ENCODE measurements at regions not wholly inside any gene's neighbourhood (a gene's known extent, or its start where the extent isn't known, plus 50 kb on each side); places are given as distances from the start of the nearest gene placed in this dataset.

GRCh38 chr18:24801001-24801400 lies 340.6 kb downstream of the HRH4 start:
- no peak overlapping the region for H3K4me3 ChIP-seq (ENCODE audit: low read length)
- no peak overlapping the region for H3K27ac ChIP-seq (ENCODE audit: low read length)
- no CpG with 5 or more reads among the region's 1 CpG for WGBS (ENCODE audit: insufficient coverage, low lambda C conversion rate)

DNA sequence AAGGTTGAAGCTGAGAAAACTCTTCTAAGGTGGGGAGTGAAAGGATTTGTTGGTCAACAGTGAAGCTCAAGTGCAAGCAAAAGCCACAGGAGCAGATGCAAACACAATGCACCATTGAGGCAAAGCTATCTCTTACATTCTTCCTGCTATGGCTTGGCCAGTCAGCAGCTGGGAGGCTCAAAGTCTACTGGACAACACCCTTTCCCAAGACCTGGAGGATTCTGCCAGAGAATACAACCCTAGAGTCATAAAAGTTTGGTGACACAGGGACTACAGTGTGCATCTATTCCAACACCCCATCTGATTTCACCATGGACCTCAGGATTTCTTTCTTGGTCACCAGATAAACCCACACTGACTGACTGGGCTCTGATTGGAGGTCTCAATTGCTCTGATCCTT lies 342.0 kb downstream of the HRH4 start:
- Histone ChIP-seq H3K4me3 (ENCODE audit: low read length) (no peak overlapping the region), H3K27ac (ENCODE audit: low read length) (peak overlapping the region; percentile 57), H3K27me3 (ENCODE audit: control insufficient read depth, insufficient read depth, low read length) (no peaks in the 10 kb centered on the region), H3K36me3 (ENCODE audit: control insufficient read depth, insufficient read depth, low read length) (no peaks in the 10 kb centered on the region), H3K4me1 (ENCODE audit: control insufficient read depth, insufficient read depth, low read length) (peaks cover 4% of the 10 kb centered on the region), H3K9me3 (ENCODE audit: control insufficient read depth, low read depth, low read length) (no peaks in the 10 kb centered on the region)
- peak; percentile 73 for DNase-seq

More at GRCh38 chr18:24801001-24801400, 340.6 kb downstream of the HRH4 start:
- H3K36me3 ChIP-seq (ENCODE audit: control insufficient read depth, insufficient read depth, low read length) = no peaks in the 10 kb centered on the region
- H3K9me3 ChIP-seq (ENCODE audit: control insufficient read depth, low read depth, low read length) = no peaks in the 10 kb centered on the region
- no peak for DNase-seq
- H3K4me1 ChIP-seq (ENCODE audit: control insufficient read depth, insufficient read depth, low read length) = peaks cover 4% of the 10 kb centered on the region
- H3K27me3 ChIP-seq (ENCODE audit: control insufficient read depth, insufficient read depth, low read length) = no peaks in the 10 kb centered on the region

DNA sequence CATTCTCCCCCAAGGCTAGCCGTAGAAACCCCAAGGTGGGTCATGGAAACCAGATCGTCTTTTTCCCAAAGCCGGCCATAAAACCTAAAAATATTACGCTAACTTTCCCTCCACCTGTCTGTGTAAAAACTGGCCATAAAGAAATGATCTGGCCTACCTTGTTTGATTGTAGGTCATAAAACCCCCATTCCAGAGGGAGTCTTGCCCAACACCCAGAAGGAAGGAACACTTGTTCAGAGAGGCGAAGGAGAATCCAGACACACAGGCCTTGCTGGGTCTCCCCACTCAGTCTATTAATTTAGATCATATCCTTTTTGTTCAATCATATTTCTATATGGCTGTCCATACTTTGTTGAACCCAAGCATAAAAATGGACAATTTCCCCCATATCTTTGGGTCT lies 344.7 kb downstream of the HRH4 start:
- Histone ChIP-seq H3K27me3 (ENCODE audit: control insufficient read depth, insufficient read depth, low read length) (no peaks in the 10 kb centered on the region), H3K36me3 (ENCODE audit: control insufficient read depth, insufficient read depth, low read length) (no peaks in the 10 kb centered on the region), H3K9me3 (ENCODE audit: control insufficient read depth, low read depth, low read length) (no peaks in the 10 kb centered on the region), H3K4me3 (ENCODE audit: low read length) (no peak overlapping the region), H3K4me1 (ENCODE audit: control insufficient read depth, insufficient read depth, low read length) (peaks cover 9% of the 10 kb centered on the region), H3K27ac (ENCODE audit: low read length) (no peak overlapping the region)
- no peak for DNase-seq
- WGBS (ENCODE audit: insufficient coverage, low lambda C conversion rate) = no CpG with 5 or more reads among the region's 5 CpGs

GRCh38 chr18:24809173-24809950 lies 348.9 kb downstream of the HRH4 start:
- 40% methylated on average over 1 of the region's 7 CpGs for WGBS (ENCODE audit: insufficient coverage, low lambda C conversion rate)
- H3K36me3 ChIP-seq (ENCODE audit: control insufficient read depth, insufficient read depth, low read length) = no peaks in the 10 kb centered on the region
- H3K27me3 ChIP-seq (ENCODE audit: control insufficient read depth, insufficient read depth, low read length) = no peaks in the 10 kb centered on the region
- H3K4me1 ChIP-seq (ENCODE audit: control insufficient read depth, insufficient read depth, low read length) = peaks cover 15% of the 10 kb centered on the region
- peak; percentile 50 to 77 for DNase-seq
- no peak overlapping the region for H3K4me3 ChIP-seq (ENCODE audit: low read length)
- H3K27ac ChIP-seq (ENCODE audit: low read length) = peak overlapping the region; percentile 61
- H3K9me3 ChIP-seq (ENCODE audit: control insufficient read depth, low read depth, low read length) = no peaks in the 10 kb centered on the region

- Histone ChIP-seq H3K9me3 (ENCODE audit: control insufficient read depth, low read depth, low read length) (no peaks in the 10 kb centered on the region), H3K36me3 (ENCODE audit: control insufficient read depth, insufficient read depth, low read length) (no peaks in the 10 kb centered on the region), H3K4me1 (ENCODE audit: control insufficient read depth, insufficient read depth, low read length) (peaks cover 15% of the 10 kb centered on the region), H3K4me3 (ENCODE audit: low read length) (no peak overlapping the region), H3K27me3 (ENCODE audit: control insufficient read depth, insufficient read depth, low read length) (no peaks in the 10 kb centered on the region), H3K27ac (ENCODE audit: low read length) (peak overlapping the region; percentile 61)
- WGBS (ENCODE audit: insufficient coverage, low lambda C conversion rate) = 50% methylated on average over 4 of the region's 9 CpGs
- DNase-seq = no peak
Observed at GRCh38 chr18:24810561-24811305, 350.3 kb downstream of the HRH4 start.

DNA sequence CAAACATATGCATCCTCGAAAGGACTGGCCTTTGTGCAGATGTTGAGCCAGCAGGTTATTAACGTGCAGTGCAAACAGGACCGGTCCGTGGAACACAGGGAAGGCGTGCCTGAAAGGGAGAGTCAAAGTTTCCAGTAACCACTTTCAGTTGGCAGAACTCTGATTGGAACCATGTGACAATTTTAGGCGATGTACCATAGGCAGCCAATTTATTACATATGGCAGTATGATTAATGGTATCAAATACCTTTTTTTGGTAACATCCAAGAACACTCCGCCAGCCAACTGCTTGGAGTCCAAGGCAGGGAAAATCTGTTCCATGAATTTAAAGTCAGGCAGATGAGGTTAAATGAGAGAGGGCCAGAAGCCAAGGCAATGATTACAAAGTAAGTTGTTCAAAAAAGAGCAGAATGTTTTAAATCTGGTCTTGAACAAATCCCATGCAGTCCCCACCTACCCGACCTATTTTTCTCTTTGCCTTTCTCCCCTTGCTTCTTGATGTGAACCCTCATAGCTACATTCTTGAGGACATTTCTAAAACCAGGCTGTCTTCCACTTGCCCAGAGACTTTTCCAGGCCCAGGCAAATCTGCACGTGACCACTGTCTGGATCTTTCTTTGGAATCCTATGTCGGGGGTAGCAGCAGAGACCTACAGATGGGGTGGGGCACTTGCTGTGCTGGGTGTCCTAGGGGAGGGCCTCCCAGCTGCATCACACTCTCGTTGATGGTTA lies 351.7 kb downstream of the HRH4 start:
- DNase-seq = no peak
- Histone ChIP-seq H3K27me3 (ENCODE audit: control insufficient read depth, insufficient read depth, low read length) (no peaks in the 10 kb centered on the region), H3K4me1 (ENCODE audit: control insufficient read depth, insufficient read depth, low read length) (peaks cover 15% of the 10 kb centered on the region), H3K36me3 (ENCODE audit: control insufficient read depth, insufficient read depth, low read length) (no peaks in the 10 kb centered on the region), H3K27ac (ENCODE audit: low read length) (no peak overlapping the region), H3K4me3 (ENCODE audit: low read length) (no peak overlapping the region), H3K9me3 (ENCODE audit: control insufficient read depth, low read depth, low read length) (no peaks in the 10 kb centered on the region)
- 100% methylated on average over 1 of the region's 11 CpGs for WGBS (ENCODE audit: insufficient coverage, low lambda C conversion rate)

DNA sequence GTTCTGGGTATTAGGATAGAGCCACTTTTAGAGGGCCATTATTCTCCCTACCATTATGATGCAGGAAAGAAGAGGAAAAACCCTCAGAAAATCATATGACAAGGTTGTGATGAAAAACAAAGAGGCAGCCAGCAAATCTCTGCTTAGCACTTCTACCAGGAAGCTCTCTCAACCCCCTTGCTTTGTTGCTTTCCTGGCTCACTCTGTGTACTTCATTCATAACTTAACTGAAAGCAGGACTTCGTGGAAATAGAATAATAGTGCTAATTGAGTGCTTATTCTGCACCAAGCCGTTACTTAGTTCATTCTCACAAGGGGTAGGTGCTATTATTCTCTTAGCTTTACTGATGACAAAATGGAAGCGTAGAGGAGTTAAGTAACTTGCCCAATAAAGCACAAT lies 354.1 kb downstream of the HRH4 start:
- Histone ChIP-seq H3K27ac (ENCODE audit: low read length) (no peak overlapping the region), H3K9me3 (ENCODE audit: control insufficient read depth, low read depth, low read length) (no peaks in the 10 kb centered on the region), H3K36me3 (ENCODE audit: control insufficient read depth, insufficient read depth, low read length) (no peaks in the 10 kb centered on the region), H3K4me3 (ENCODE audit: low read length) (no peak overlapping the region), H3K27me3 (ENCODE audit: control insufficient read depth, insufficient read depth, low read length) (no peaks in the 10 kb centered on the region), H3K4me1 (ENCODE audit: control insufficient read depth, insufficient read depth, low read length) (peaks cover 10% of the 10 kb centered on the region)
- no peak for DNase-seq
- 90% methylated on average over 2 of the region's 3 CpGs for WGBS (ENCODE audit: insufficient coverage, low lambda C conversion rate)

GRCh38 chr18:24817150-24817549 lies 356.7 kb downstream of the HRH4 start:
- Histone ChIP-seq H3K9me3 (ENCODE audit: control insufficient read depth, low read depth, low read length) (no peaks in the 10 kb centered on the region), H3K27ac (ENCODE audit: low read length) (no peak overlapping the region), H3K36me3 (ENCODE audit: control insufficient read depth, insufficient read depth, low read length) (no peaks in the 10 kb centered on the region), H3K27me3 (ENCODE audit: control insufficient read depth, insufficient read depth, low read length) (no peaks in the 10 kb centered on the region), H3K4me3 (ENCODE audit: low read length) (no peak overlapping the region), H3K4me1 (ENCODE audit: control insufficient read depth, insufficient read depth, low read length) (no peaks in the 10 kb centered on the region)
- no peak for DNase-seq
- no CpG with 5 or more reads among the region's 3 CpGs for WGBS (ENCODE audit: insufficient coverage, low lambda C conversion rate)

DNA sequence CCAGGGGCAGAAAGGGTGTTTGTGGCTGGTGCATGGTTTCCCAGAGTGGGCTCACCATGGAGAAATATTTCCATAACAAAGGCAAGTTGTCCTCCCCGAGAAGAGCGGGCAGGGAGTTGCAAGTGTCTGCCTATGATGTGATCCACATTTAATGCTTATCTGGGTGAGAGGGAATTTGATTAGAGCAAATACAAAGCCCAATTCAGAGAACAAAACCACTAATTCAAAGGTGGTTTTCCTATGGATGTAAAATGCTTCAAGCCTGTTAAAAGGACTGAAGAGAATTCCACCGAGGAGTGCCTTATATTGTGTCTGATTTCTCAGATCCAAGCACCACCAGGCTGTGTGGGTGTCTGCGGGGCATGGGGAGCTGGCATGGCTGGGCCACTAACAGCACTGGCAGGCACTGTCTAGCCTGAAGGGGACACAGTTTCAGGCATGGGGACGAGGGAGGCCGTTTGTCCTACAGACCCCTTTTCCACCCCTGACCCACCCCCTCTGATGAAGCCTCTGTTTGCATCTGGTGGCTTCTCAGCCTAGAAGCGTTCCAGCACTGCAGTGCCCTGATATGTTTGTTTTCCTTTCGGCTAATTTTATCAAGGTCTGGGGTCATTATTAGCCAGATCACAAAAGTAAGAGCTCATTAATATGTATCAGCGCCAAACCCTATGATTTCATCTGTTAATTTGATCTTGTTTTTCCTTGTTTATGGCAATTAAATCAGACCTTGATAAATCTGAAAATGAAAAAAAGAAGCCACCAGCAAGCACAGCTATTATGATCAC lies 357.3 kb downstream of the HRH4 start:
- no peaks in the 10 kb centered on the region for H3K4me1 ChIP-seq (ENCODE audit: control insufficient read depth, insufficient read depth, low read length)
- H3K27me3 ChIP-seq (ENCODE audit: control insufficient read depth, insufficient read depth, low read length) = no peaks in the 10 kb centered on the region
- DNase-seq = no peak
- no CpG with 5 or more reads among the region's 9 CpGs for WGBS (ENCODE audit: insufficient coverage, low lambda C conversion rate)
- no peaks in the 10 kb centered on the region for H3K36me3 ChIP-seq (ENCODE audit: control insufficient read depth, insufficient read depth, low read length)
- no peaks in the 10 kb centered on the region for H3K9me3 ChIP-seq (ENCODE audit: control insufficient read depth, low read depth, low read length)
- no peak overlapping the region for H3K27ac ChIP-seq (ENCODE audit: low read length)
- H3K4me3 ChIP-seq (ENCODE audit: low read length) = no peak overlapping the region

DNA sequence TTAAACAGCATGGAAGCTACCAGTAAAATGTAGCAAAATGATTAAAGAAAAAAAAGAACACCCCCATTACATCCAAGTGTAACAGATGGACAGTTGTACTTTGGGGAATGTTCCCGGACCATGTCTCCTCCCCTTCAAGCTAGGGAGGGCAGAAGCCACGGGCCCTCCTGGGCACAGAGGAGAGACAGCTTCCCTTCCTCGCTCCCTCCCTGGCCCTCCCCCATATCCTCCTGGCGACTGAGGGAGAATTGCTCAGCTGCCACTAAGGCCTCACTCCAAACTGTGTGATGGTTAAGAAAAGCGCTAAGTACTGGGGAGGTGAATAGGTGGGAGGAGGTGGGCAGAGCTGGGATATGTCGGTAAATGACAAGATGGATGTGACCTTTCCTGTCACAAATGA lies 358.0 kb downstream of the HRH4 start:
- H3K27ac ChIP-seq (ENCODE audit: low read length) = no peak overlapping the region
- no peak for DNase-seq
- no peaks in the 10 kb centered on the region for H3K27me3 ChIP-seq (ENCODE audit: control insufficient read depth, insufficient read depth, low read length)
- no CpG with 5 or more reads among the region's 6 CpGs for WGBS (ENCODE audit: insufficient coverage, low lambda C conversion rate)
- H3K36me3 ChIP-seq (ENCODE audit: control insufficient read depth, insufficient read depth, low read length) = no peaks in the 10 kb centered on the region
- no peaks in the 10 kb centered on the region for H3K9me3 ChIP-seq (ENCODE audit: control insufficient read depth, low read depth, low read length)
- no peak overlapping the region for H3K4me3 ChIP-seq (ENCODE audit: low read length)
- H3K4me1 ChIP-seq (ENCODE audit: control insufficient read depth, insufficient read depth, low read length) = no peaks in the 10 kb centered on the region
